ENCODE measurements at regions not wholly inside any gene's neighbourhood (a gene's known extent, or its start where the extent isn't known, plus 50 kb on each side); places are given as distances from the start of the nearest gene placed in this dataset.
"Not testable (repeated sequence)": the region's sequence is repeated elsewhere in the genome, so short reads cannot be mapped to it uniquely, and the experiment has no call there.

- Mint-ChIP-seq H3K4me1 (no peaks in the 10 kb centered on the region), H3K27ac (no peak overlapping the region), H3K27me3 (no peaks in the 10 kb centered on the region), H3K9me3 (peaks cover 6% of the 10 kb centered on the region), H3K4me3 (no peak overlapping the region), H3K36me3 (peaks cover 34% of the 10 kb centered on the region)
- DNase-seq (ENCODE audit: low spot score in 2 of 2) (no peak), ATAC-seq (ENCODE audit: low read depth) (no peak)
These were observed 193.7 kb downstream of the ZIC5 start for GRCh38 chr13:99777873-99778272.

- DNase-seq (ENCODE audit: low spot score in 2 of 2) = no peak
- H3K36me3 Mint-ChIP-seq = peaks cover 30% of the 10 kb centered on the region
- H3K9me3 Mint-ChIP-seq = no peaks in the 10 kb centered on the region
- H3K4me1 Mint-ChIP-seq = no peaks in the 10 kb centered on the region
- no peaks in the 10 kb centered on the region for H3K27me3 Mint-ChIP-seq
- ATAC-seq (ENCODE audit: low read depth) = no peak
- no peak overlapping the region for H3K27ac Mint-ChIP-seq
- no peak overlapping the region for H3K4me3 Mint-ChIP-seq
These were observed 196.9 kb downstream of the ZIC5 start for GRCh38 chr13:99774644-99775043.

- no peak for ATAC-seq (ENCODE audit: low read depth)
- no peak overlapping the region for H3K27ac Mint-ChIP-seq
- no peaks in the 10 kb centered on the region for H3K4me1 Mint-ChIP-seq
- no peak overlapping the region for H3K4me3 Mint-ChIP-seq
- H3K36me3 Mint-ChIP-seq = peaks cover 36% of the 10 kb centered on the region
- peaks cover 11% of the 10 kb centered on the region for H3K9me3 Mint-ChIP-seq
- no peaks in the 10 kb centered on the region for H3K27me3 Mint-ChIP-seq
- no peak for DNase-seq (ENCODE audit: low spot score in 2 of 2)
These were observed 202.6 kb downstream of the ZIC5 start for GRCh38 chr13:99768986-99769385.

- Mint-ChIP-seq H3K4me1 (peaks cover 2% of the 10 kb centered on the region), H3K9me3 (peaks cover 14% of the 10 kb centered on the region), H3K36me3 (peaks cover 28% of the 10 kb centered on the region), H3K27me3 (no peaks in the 10 kb centered on the region), H3K27ac (no peak overlapping the region), H3K4me3 (no peak overlapping the region)
- ATAC-seq (ENCODE audit: low read depth) (no peak), DNase-seq (ENCODE audit: low spot score in 2 of 2) (no peak)
These were observed 204.9 kb downstream of the ZIC5 start for GRCh38 chr13:99766641-99767045.

- Mint-ChIP-seq H3K27ac (no peak overlapping the region), H3K36me3 (peaks cover 32% of the 10 kb centered on the region), H3K27me3 (no peaks in the 10 kb centered on the region), H3K9me3 (peaks cover 16% of the 10 kb centered on the region), H3K4me3 (no peak overlapping the region), H3K4me1 (peaks cover 6% of the 10 kb centered on the region)
- no peak for DNase-seq (ENCODE audit: low spot score in 2 of 2)
- ATAC-seq (ENCODE audit: low read depth) = no peak
These were observed 205.7 kb downstream of the ZIC5 start for GRCh38 chr13:99765869-99766268.

GRCh38 chr13:99760456-99760855 is 211.1 kb downstream of the ZIC5 start:
- DNase-seq (ENCODE audit: low spot score in 2 of 2) = no peak
- H3K36me3 Mint-ChIP-seq = peaks cover 23% of the 10 kb centered on the region
- no peak for ATAC-seq (ENCODE audit: low read depth)
- no peak overlapping the region for H3K4me3 Mint-ChIP-seq
- H3K9me3 Mint-ChIP-seq = peaks cover 13% of the 10 kb centered on the region
- no peak overlapping the region for H3K27ac Mint-ChIP-seq
- no peaks in the 10 kb centered on the region for H3K27me3 Mint-ChIP-seq
- H3K4me1 Mint-ChIP-seq = peaks cover 8% of the 10 kb centered on the region

GRCh38 chr13:99759163-99759552 is 212.4 kb downstream of the ZIC5 start:
- H3K27ac Mint-ChIP-seq = no peak overlapping the region
- ATAC-seq (ENCODE audit: low read depth) = no peak
- H3K4me3 Mint-ChIP-seq = no peak overlapping the region
- H3K4me1 Mint-ChIP-seq = peaks cover 12% of the 10 kb centered on the region
- H3K27me3 Mint-ChIP-seq = no peaks in the 10 kb centered on the region
- H3K9me3 Mint-ChIP-seq = peaks cover 12% of the 10 kb centered on the region
- H3K36me3 Mint-ChIP-seq = peaks cover 21% of the 10 kb centered on the region
- no peak for DNase-seq (ENCODE audit: low spot score in 2 of 2)

- DNase-seq (ENCODE audit: low spot score in 2 of 2) = no peak
- Mint-ChIP-seq H3K27ac (no peak overlapping the region), H3K4me3 (no peak overlapping the region), H3K36me3 (peaks cover 19% of the 10 kb centered on the region), H3K4me1 (peaks cover 12% of the 10 kb centered on the region), H3K27me3 (no peaks in the 10 kb centered on the region), H3K9me3 (peaks cover 12% of the 10 kb centered on the region)
- no peak for ATAC-seq (ENCODE audit: low read depth)
These were observed 213.0 kb downstream of the ZIC5 start for GRCh38 chr13:99758460-99759162.

GRCh38 chr13:99757756-99758459 is 213.7 kb downstream of the ZIC5 start:
- DNase-seq (ENCODE audit: low spot score in 2 of 2) (no peak), ATAC-seq (ENCODE audit: low read depth) (no peak)
- no peak overlapping the region for H3K27ac Mint-ChIP-seq
- H3K36me3 Mint-ChIP-seq = peaks cover 18% of the 10 kb centered on the region
- H3K4me1 Mint-ChIP-seq = peaks cover 15% of the 10 kb centered on the region
- H3K4me3 Mint-ChIP-seq = no peak overlapping the region
- H3K9me3 Mint-ChIP-seq = peaks cover 10% of the 10 kb centered on the region
- H3K27me3 Mint-ChIP-seq = no peaks in the 10 kb centered on the region

- no peak for DNase-seq (ENCODE audit: low spot score in 2 of 2)
- no peaks in the 10 kb centered on the region for H3K27me3 Mint-ChIP-seq
- peaks cover 18% of the 10 kb centered on the region for H3K36me3 Mint-ChIP-seq
- no peak overlapping the region for H3K27ac Mint-ChIP-seq
- H3K9me3 Mint-ChIP-seq = peaks cover 8% of the 10 kb centered on the region
- peaks cover 12% of the 10 kb centered on the region for H3K4me1 Mint-ChIP-seq
- no peak for ATAC-seq (ENCODE audit: low read depth)
- H3K4me3 Mint-ChIP-seq = no peak overlapping the region
These were observed 215.3 kb downstream of the ZIC5 start for GRCh38 chr13:99756281-99756680.

- H3K9me3 Mint-ChIP-seq; H3K4me3 Mint-ChIP-seq; DNase-seq (ENCODE audit: low spot score in 2 of 2); ATAC-seq (ENCODE audit: low read depth); H3K27me3 Mint-ChIP-seq; H3K27ac Mint-ChIP-seq: not testable (repeated sequence)
- Mint-ChIP-seq H3K36me3 (peaks cover 15% of the 10 kb centered on the region), H3K4me1 (peaks cover 12% of the 10 kb centered on the region)
These were observed 216.8 kb downstream of the ZIC5 start for GRCh38 chr13:99754750-99755149.

GRCh38 chr13:99752373-99752772 is 219.2 kb downstream of the ZIC5 start:
- peaks cover 17% of the 10 kb centered on the region for H3K36me3 Mint-ChIP-seq
- DNase-seq (ENCODE audit: low spot score in 2 of 2) (no peak), ATAC-seq (ENCODE audit: low read depth) (no peak)
- H3K4me1 Mint-ChIP-seq = peaks cover 12% of the 10 kb centered on the region
- no peak overlapping the region for H3K27ac Mint-ChIP-seq
- H3K9me3 Mint-ChIP-seq = no peaks in the 10 kb centered on the region
- H3K4me3 Mint-ChIP-seq = no peak overlapping the region
- H3K27me3 Mint-ChIP-seq = no peaks in the 10 kb centered on the region

- Mint-ChIP-seq H3K4me1 (peaks cover 12% of the 10 kb centered on the region), H3K36me3 (peaks cover 20% of the 10 kb centered on the region), H3K9me3 (no peaks in the 10 kb centered on the region), H3K27ac (no peak overlapping the region), H3K27me3 (no peaks in the 10 kb centered on the region), H3K4me3 (no peak overlapping the region)
- ATAC-seq (ENCODE audit: low read depth) (no peak), DNase-seq (ENCODE audit: low spot score in 2 of 2) (no peak)
These were observed 219.9 kb downstream of the ZIC5 start for GRCh38 chr13:99751517-99752199.

GRCh38 chr13:99750951-99751350 is 220.6 kb downstream of the ZIC5 start:
- peaks cover 12% of the 10 kb centered on the region for H3K4me1 Mint-ChIP-seq
- no peak overlapping the region for H3K27ac Mint-ChIP-seq
- no peak overlapping the region for H3K4me3 Mint-ChIP-seq
- DNase-seq (ENCODE audit: low spot score in 2 of 2) = no peak
- H3K27me3 Mint-ChIP-seq = no peaks in the 10 kb centered on the region
- H3K36me3 Mint-ChIP-seq = peaks cover 20% of the 10 kb centered on the region
- no peaks in the 10 kb centered on the region for H3K9me3 Mint-ChIP-seq
- ATAC-seq (ENCODE audit: low read depth) = no peak

Data from memory B cell (primary cell).